Adipocyte (in vitro differentiated cells): ENCODE measurements at regions not wholly inside any gene's neighbourhood (a gene's known extent, or its start where the extent isn't known, plus 50 kb on each side); places are given as distances from the start of the nearest gene placed in this dataset.

Experiments used
- DNase-seq: peaks from one replicate; pipeline ENCODE4 v3.0.0-alpha.2; 2015; ENCODE audit warnings: low read depth
- H3K27me3 ChIP-seq: replicated peaks from 2 replicates; pipeline ENCODE4 v1.7.0; 2013; ENCODE audit warnings: mild to moderate bottlenecking, low read length, moderate library complexity; ENCODE audit not compliant: control insufficient read depth, insufficient read depth
- H3K36me3 ChIP-seq: 2 replicates; pipeline ENCODE4 v1.7.0; 2013; ENCODE audit warnings: low read length, mild to moderate bottlenecking, moderate library complexity; ENCODE audit not compliant: control insufficient read depth, insufficient read depth, severe bottlenecking
- H3K4me1 ChIP-seq: 2 replicates; pipeline ENCODE4 v1.7.0; 2013; ENCODE audit warnings: mild to moderate bottlenecking, low read length, moderate library complexity; ENCODE audit not compliant: control insufficient read depth, insufficient read depth
- H3K4me3 ChIP-seq: 2 replicates; pipeline ENCODE4 v1.7.0; 2013; ENCODE audit warnings: mild to moderate bottlenecking, low read length, moderate library complexity
- H3K9ac ChIP-seq: 2 replicates; pipeline ENCODE4 v1.7.0; 2013; ENCODE audit warnings: mild to moderate bottlenecking, low read length, moderate library complexity
- H3K9me3 ChIP-seq: 2 replicates; pipeline ENCODE4 v1.7.0; 2013; ENCODE audit warnings: mild to moderate bottlenecking, low read length, moderate library complexity; ENCODE audit not compliant: control insufficient read depth

DNA sequence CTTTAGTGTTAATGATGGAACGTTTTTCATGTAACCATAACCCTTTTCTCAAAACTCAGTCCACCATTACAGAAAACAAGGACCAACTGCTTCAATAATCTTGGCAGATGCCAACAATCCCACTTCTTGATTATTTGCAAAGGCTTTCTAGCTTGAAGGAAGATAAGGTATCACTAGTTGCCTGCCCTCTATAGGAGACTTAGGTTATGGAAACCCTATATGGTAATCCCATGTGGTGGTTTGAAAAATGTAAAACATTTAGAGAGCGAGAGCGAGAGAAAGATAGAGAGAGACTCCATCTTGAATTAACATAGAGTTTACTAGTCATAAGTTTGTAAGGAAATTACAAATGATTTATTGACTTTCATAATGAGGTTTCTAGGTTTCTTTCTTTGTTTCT lies 1627.5 kb upstream of the TENM3 start:
- no peak overlapping the region for H3K9ac ChIP-seq
- DNase-seq = no peak
- no peak overlapping the region for H3K4me3 ChIP-seq
- no peaks in the 10 kb centered on the region for H3K27me3 ChIP-seq
- H3K36me3 ChIP-seq = no peaks in the 10 kb centered on the region
- no peaks in the 10 kb centered on the region for H3K4me1 ChIP-seq
- H3K9me3 ChIP-seq = no peaks in the 10 kb centered on the region

DNA sequence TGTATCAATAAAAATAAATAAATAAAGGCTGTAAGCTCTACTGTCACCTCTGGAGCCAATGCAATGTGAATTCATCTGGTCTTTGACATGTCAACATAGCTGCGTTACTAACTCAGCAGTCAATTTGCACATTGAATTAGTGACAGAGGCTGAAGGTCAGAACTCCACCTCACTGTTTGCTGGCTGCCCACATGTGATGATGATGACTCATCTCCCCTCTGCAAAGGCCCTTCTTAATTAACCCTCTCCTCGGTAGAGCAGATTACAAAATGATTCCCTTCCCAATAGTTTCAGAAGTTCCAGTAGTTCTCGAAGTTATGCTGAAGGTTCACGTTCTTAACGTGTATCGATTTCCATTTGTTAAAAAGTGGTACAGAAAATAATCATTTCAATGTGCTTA lies 1626.0 kb upstream of the TENM3 start:
- no peaks in the 10 kb centered on the region for H3K4me1 ChIP-seq
- H3K9me3 ChIP-seq = no peaks in the 10 kb centered on the region
- H3K4me3 ChIP-seq = no peak overlapping the region
- no peak for DNase-seq
- H3K36me3 ChIP-seq = no peaks in the 10 kb centered on the region
- H3K27me3 ChIP-seq = no peaks in the 10 kb centered on the region
- no peak overlapping the region for H3K9ac ChIP-seq

DNA sequence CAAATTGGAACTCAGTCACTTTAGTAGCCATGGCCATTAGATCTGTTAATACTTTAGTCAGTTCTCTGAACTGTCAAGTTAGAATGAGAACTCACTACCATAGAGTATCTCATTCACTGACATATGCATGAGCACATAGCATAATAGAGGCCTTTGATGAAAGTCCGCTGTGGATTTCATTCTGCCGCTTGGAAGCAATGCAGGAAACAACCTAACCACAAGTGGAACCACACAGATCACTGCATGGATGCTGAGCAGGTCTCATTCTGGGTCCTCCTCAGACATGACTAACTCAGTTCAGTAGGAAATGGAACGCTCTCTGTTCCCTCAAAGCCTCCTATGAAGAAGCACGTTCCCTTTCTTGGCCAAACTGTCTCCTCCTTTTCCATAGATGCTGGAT lies 1624.8 kb upstream of the TENM3 start:
- Histone ChIP-seq H3K27me3 (no peaks in the 10 kb centered on the region), H3K4me3 (no peak overlapping the region), H3K9ac (no peak overlapping the region), H3K9me3 (no peaks in the 10 kb centered on the region), H3K4me1 (no peaks in the 10 kb centered on the region), H3K36me3 (no peaks in the 10 kb centered on the region)
- no peak for DNase-seq

DNA sequence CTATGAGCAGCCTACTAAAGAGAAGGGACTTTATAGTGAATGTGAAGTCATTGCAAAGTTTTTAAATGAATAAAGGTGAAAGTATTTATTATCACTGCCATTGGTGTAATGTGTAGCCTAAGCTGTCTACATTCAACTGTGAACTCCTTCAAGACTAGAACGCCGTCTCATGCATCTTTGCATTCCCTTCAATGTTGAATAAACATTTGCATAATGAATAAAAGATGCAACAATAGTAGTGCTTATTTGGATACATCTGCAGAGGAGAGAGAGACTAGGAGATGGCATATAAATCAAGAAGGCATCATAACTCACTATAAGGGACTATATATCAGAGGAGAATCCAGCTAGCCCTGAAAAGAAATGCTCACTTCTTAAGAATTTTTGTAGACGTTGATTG lies 1623.8 kb upstream of the TENM3 start:
- H3K9me3 ChIP-seq = no peaks in the 10 kb centered on the region
- H3K36me3 ChIP-seq = no peaks in the 10 kb centered on the region
- H3K4me3 ChIP-seq = no peak overlapping the region
- no peaks in the 10 kb centered on the region for H3K4me1 ChIP-seq
- no peaks in the 10 kb centered on the region for H3K27me3 ChIP-seq
- no peak for DNase-seq
- no peak overlapping the region for H3K9ac ChIP-seq

DNA sequence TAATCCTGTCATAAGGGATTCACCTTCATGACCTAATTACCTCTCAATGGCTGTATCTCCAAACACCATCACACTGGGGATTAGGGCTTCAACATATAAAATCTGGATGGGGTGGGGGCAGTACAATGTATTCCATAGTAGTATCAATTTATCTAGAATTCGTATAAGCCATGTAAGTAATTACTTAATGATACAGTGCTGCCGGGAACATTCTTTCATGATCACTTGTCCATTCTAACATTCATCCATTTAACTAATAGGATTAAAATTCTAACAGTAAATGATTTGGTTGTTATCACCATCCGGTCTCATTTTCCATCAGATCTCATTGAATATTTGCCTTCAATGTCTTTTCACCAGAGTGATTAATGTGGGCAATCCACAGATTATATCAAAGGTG lies 1620.9 kb upstream of the TENM3 start:
- H3K27me3 ChIP-seq = no peaks in the 10 kb centered on the region
- no peak overlapping the region for H3K4me3 ChIP-seq
- no peak for DNase-seq
- H3K4me1 ChIP-seq = no peaks in the 10 kb centered on the region
- H3K36me3 ChIP-seq = no peaks in the 10 kb centered on the region
- H3K9me3 ChIP-seq = no peaks in the 10 kb centered on the region
- no peak overlapping the region for H3K9ac ChIP-seq

- H3K36me3 ChIP-seq = no peaks in the 10 kb centered on the region
- no peak overlapping the region for H3K4me3 ChIP-seq
- no peak for DNase-seq
- H3K9me3 ChIP-seq = no peaks in the 10 kb centered on the region
- no peaks in the 10 kb centered on the region for H3K4me1 ChIP-seq
- H3K27me3 ChIP-seq = no peaks in the 10 kb centered on the region
- no peak overlapping the region for H3K9ac ChIP-seq
Measured at GRCh38 chr4:180625653-180626052, 1617.5 kb upstream of the TENM3 start.

DNA sequence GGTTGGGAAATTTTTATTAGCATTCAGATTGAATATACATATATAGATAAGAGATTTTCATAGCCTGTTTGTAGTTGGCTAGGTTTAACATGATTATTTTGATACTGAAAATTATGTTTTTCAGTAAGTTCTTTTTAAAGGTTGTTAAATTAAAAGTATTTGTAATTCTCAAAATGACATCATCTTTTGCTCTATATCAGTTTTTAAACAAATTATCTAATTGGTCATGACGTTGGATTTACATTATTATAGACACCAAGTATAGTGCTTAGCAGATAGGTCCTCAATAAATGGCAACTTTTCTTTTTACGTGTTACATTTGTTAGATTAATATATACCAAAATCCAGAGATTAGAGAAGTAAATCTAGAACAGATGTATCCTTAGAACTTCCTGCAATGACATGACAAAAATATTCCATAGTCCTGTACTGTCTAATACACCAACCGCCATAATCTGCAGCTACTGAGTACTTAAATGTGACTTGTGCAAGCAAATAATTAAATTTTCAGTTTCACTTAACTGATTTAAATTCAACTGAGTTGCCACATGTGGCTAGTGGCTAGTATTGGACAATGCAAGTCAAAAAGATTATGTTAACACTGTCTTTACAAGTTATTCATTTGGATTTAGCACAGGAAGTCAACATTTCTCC lies 1613.1 kb upstream of the TENM3 start:
- Histone ChIP-seq H3K4me1 (no peaks in the 10 kb centered on the region), H3K9ac (no peak overlapping the region), H3K36me3 (no peaks in the 10 kb centered on the region), H3K9me3 (no peaks in the 10 kb centered on the region), H3K27me3 (no peaks in the 10 kb centered on the region), H3K4me3 (no peak overlapping the region)
- no peak for DNase-seq

- Histone ChIP-seq H3K9ac (no peak overlapping the region), H3K36me3 (no peaks in the 10 kb centered on the region), H3K27me3 (no peaks in the 10 kb centered on the region), H3K4me1 (no peaks in the 10 kb centered on the region), H3K4me3 (no peak overlapping the region), H3K9me3 (no peaks in the 10 kb centered on the region)
- no peak for DNase-seq
Measured at GRCh38 chr4:180634306-180634705, 1608.9 kb upstream of the TENM3 start.

- no peaks in the 10 kb centered on the region for H3K9me3 ChIP-seq
- peaks cover 4% of the 10 kb centered on the region for H3K27me3 ChIP-seq
- H3K36me3 ChIP-seq = no peaks in the 10 kb centered on the region
- H3K4me3 ChIP-seq = no peak overlapping the region
- DNase-seq = peak; percentile 37
- no peak overlapping the region for H3K9ac ChIP-seq
- H3K4me1 ChIP-seq = no peaks in the 10 kb centered on the region
Measured at GRCh38 chr4:180635281-180635680, 1607.9 kb upstream of the TENM3 start.

DNA sequence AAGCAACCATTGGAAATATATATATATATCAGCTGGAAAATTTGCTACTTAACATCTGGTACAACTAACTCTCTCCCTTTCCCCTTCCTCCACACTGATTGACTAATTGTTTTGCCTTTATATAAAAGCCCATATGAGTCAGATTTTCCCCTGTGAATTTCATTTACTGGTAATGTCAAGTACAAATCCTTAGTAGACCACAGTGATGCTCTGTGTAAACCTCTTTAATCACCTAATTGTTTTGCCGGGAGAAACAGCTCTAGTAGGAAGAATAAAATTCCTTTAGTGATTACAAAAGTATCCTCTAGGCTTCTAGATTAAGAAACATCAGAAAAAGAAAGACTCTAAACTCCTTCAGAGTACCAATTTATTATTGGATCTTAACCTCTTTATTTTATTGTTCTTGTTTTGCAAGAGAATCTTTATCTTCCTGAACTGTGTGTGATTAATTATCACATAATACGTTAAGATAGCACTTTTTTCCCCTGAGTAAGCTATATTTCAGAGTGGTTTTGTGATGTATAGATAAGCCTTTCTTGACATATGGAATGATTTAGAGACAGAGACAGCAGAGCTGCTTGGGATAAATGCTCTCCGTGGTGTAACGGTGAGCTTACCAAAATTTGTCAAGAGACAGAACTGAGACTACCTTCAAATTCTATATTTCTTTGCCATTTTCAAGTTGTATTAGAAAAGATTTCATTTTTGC lies 1606.4 kb upstream of the TENM3 start:
- Histone ChIP-seq H3K9ac (no peak overlapping the region), H3K27me3 (peaks cover 4% of the 10 kb centered on the region), H3K9me3 (no peaks in the 10 kb centered on the region), H3K36me3 (no peaks in the 10 kb centered on the region), H3K4me1 (no peaks in the 10 kb centered on the region), H3K4me3 (no peak overlapping the region)
- DNase-seq = peak; percentile 90

DNA sequence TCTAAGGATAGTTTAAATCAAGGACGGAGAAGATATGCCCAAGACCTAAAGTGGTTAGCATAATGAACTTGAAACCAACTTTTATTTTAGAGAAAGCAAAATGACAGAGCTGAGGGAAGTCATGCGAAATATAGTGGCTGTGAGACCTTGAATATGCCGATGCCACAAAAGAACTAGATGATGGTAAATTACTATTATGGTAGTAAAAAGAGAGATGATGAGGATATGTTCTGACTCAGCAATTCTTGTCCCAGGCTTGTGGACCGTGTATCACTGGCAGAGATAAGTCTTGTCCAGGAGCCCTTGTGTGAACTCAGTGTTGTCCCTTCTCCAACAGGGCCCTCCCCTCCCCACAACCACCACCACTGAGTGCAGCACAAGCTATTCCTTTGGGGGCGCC lies 1605.6 kb upstream of the TENM3 start:
- Histone ChIP-seq H3K36me3 (no peaks in the 10 kb centered on the region), H3K4me1 (no peaks in the 10 kb centered on the region), H3K27me3 (peaks cover 4% of the 10 kb centered on the region), H3K9ac (no peak overlapping the region), H3K9me3 (no peaks in the 10 kb centered on the region), H3K4me3 (no peak overlapping the region)
- no peak for DNase-seq

DNA sequence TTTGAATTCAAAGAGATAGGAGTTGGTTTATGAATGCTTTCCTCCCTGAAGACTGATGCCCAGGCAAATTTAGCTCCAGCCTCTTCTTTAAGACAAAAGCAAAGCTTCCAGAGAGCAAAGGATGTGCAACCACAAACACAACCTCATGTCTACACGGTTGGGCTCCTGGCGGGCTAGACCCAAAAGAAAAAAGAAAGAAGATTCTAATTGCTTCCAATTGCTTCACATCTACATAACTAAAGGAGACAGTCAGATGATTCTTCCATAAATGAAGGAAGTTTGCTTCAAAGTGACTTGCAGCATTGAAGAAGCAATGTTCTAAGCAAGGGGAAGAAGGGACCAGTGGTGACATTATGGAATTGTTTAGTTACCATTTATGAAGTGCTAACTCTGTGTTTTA lies 1603.0 kb upstream of the TENM3 start:
- Histone ChIP-seq H3K9ac (no peak overlapping the region), H3K4me1 (no peaks in the 10 kb centered on the region), H3K36me3 (no peaks in the 10 kb centered on the region), H3K4me3 (no peak overlapping the region), H3K27me3 (peaks cover 4% of the 10 kb centered on the region), H3K9me3 (no peaks in the 10 kb centered on the region)
- no peak for DNase-seq
